GM19372 (cell line): ENCODE measurements at regions not wholly inside any gene's neighbourhood (a gene's known extent, or its start where the extent isn't known, plus 50 kb on each side); places are given as distances from the start of the nearest gene placed in this dataset.

ENCODE experiments used
- ATAC-seq: cut with Tn5 transposase; IDR thresholded peaks from one replicate; pipeline ENCODE4 v1.9.1; 2021; ENCODE audit warnings: mild to moderate bottlenecking, low read depth, moderate library complexity; ENCODE audit not compliant: unreplicated experiment

DNA sequence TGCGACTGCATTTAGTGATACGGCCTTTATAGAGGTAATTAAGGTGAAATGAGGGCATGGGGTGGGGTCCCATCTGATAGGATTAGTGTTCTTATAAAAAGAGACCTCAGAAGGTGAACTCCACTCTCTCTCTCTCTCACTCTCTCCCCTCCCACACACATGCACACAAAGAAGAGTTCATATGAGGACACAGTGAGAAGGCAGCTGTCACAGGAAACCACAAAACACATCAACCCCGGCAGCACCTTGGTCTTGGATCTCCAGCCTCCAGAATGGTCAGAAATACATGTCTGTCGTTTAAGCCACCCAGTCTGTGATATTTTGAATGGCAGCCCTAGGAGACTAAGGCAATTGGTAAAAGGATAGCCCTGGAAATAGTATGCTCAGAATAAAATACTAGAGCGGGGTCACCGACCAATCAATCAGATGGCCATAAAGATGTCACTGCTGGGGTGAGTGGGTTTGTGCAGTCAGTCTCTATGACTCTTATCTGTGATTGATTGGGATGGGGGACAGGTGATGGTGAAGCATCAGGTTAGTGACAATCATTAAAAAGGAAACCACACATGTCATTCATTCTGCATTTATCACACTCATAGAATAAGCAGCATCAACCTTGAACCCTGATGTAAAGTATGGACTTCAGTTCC is 118.9 kb upstream of the POU3F3 start:
- no peak for ATAC-seq

GRCh38 chr2:104736026-104736425 is 117.9 kb upstream of the POU3F3 start:
- ATAC-seq: no peak

DNA sequence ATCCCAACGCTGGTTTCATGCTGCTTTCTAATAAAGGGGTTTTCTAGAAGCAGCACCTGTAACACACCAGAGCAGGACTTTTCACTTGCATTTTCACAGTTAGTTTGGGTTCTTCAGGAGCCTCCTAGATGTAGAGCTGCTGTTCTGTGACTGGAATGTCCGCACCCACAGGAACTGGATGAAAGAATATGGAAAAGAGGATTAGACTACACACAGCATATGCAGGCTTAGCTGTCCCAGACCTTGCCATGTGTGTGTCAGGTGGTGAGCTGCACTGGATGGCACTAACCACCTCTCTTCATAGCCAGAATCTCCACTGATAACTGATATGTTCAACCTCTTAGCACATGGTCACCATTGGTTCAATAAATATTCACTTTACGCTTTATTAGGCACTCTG is 112.1 kb upstream of the POU3F3 start:
- ATAC-seq: no peak

- no peak for ATAC-seq
Measured at GRCh38 chr2:104744537-104744936, 109.4 kb upstream of the POU3F3 start.

DNA sequence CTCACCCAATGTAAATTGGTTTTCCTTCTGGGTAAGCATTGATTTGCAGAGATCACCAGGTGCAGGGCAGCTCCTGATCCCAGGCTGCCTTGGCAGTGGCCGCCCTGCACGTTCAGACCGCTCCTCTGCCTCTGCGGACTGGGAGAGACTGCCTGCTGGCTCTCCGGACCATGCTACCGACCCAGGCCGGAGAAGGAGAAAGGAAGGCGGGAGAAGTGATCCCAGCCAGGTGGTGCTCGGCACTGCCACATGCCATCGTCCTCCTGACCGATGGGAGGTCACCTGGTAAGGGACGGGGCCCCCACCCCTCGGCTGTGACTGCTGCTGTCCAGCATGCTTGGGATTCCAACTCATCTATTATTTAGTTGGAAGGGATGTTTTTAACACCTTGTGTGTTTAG is 108.1 kb upstream of the POU3F3 start:
- no peak for ATAC-seq

DNA sequence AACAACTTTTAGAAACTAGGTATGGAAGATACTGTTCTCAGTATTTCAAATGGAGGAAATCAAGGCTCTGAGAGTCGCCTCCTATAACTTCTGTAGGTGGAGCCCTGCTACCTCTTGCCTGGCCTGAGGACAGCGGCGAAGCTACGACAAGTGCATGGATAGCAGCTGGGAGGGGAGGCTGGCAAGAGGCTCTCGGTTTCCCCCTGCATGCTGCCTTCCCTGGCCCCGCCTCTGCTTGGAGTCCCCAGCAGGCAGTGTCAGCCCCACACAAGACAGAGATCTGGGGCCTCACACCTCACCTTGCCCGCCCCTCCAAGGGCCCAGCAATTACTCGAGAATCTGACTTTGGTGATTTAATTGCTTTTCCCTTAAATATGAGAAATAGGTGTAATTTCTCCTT is 107.6 kb upstream of the POU3F3 start:
- ATAC-seq: no peak

GRCh38 chr2:104746858-104747257 is 107.1 kb upstream of the POU3F3 start:
- no peak for ATAC-seq

- ATAC-seq: no peak
Measured at GRCh38 chr2:104749856-104750460, 104.0 kb upstream of the POU3F3 start.

DNA sequence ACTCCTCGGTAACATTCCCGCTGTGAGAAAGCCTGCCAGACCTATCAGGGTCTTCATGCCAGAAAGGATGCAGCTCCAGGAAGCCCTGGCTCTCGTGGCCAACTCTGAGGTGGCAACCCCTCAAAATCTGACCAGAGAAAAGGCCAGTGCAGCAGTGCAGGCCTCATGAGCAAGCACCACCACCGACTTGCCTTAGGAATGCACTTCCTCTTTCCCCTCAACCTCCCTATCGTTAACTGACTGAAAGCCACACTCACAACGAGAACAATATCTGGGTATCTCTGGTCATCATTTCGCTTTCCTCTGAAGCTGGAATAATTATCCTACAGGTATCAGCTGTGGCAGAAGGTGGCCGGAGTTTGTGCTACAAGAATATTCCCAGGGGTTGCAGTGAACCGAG is 101.4 kb upstream of the POU3F3 start:
- ATAC-seq: no peak

DNA sequence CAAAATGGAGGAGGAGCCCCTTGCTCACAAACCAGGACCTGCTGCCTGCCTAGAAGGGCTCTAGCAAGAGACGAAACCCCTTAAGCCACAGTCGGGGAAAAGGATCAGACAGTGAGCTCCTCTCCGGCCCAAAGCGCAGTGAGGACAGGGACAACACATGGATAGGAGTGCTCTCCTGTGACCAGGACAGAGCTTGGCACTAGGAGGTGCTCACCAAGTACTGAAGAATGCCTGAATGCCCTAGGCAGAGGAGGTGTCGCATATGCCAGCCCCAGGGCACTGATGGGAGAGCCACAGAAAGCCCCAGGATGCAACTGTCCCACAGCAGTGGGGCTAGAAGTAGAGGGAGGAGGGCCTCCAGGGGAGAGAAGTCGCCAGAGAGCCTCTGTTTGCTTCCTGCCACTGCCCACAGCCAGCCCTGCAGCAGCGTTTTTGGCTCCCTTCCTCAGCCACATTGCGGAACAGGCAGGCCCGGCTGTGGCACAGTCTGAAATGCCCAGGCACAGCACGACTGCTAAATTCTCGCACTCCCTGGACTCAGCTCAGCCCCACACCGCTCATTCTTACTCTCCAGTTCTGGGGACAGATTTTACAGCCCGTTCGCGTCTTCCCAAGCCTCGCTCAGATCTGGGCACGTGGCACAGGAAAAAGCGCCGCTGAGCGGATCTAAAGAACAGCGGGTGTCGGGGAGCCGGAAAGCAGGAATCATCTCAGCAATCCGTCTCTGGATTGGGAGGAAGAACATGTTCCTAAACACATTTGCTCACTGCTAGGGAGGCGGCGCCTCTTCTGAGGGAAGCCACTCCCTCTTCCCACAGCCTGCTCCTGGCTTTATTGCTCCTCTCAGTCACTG is 98.7 kb upstream of the POU3F3 start:
- no peak for ATAC-seq

DNA sequence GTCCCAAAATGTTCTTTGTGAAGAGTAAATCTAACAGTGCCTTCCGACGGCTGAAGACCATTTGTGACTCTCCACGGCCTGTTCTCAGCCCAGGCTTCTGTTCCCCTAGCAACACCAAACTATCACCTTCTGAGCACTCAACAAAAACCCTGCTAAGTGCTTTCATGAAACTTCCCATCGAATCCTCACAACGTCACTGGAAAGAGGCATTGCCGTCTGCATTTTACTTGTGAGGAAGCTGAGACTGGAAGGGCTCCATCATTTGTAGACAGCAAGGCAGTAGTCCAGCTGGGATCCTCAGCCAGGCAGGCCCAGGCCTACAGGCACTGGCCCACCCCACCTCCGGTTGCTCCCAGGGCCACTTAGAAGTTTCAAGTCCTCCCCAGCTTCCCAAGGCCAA is 97.8 kb upstream of the POU3F3 start:
- ATAC-seq: no peak

- ATAC-seq: no peak
Measured at GRCh38 chr2:104757056-104757455, 96.9 kb upstream of the POU3F3 start.

- ATAC-seq: no peak
Measured at GRCh38 chr2:104758199-104758620, 95.7 kb upstream of the POU3F3 start.

DNA sequence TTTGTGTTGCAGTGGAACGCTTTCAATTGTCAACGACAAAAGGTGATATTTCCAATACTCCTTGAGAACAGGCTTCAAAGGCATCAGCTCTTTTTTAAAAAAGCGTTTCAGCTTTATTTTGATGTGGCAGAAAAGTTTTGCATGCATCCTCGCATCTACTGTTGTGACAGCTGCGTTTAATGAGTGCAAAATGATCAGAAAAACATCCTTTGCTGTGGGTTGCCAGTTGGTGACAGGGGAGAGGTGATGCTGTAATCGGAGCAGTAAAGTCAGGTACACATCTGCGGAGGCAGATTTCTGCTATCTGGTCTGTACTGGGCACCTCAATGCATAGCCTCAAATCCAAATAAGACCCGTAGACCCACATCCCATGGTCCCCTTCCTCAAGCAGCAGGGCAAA is 91.9 kb upstream of the POU3F3 start:
- no peak for ATAC-seq

- ATAC-seq: no peak
Measured at GRCh38 chr2:104766683-104767082, 87.2 kb upstream of the POU3F3 start.

DNA sequence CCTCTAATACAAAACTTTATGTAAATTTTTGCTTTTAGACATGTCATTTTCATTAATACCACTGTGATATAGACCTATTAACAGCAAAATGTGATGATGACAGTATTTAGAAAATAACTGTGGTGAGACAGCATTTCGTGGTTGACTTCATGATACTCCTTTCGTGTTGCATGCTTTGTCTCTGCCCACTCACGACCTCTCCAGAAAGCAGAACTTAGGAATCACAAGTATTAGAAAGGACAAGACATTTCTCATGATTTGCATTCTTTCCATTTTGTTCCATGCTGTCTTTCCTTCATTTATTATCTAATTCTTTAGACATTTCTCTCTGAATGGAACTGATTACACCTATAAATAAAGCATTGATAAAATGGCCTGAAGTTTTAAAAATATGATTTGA is 85.2 kb upstream of the POU3F3 start:
- ATAC-seq: no peak

DNA sequence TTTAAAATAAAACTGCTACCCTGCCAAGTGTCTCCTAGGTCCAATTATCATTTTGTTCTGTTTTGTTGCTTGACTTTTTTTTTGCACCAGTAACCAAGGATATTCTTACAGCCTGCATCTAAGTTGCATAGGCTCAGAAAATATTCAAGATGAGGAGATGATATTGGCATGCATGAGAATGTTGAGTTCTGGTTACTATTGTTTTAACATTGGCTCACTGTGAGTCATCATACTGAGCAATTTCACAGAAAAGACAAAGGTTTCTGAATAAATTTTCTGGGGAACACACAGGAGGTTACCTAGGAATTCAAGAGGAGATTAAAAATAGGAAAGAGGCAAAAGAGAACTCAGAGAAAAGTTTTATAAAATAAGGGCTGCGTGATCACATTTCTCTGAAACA is 84.8 kb upstream of the POU3F3 start:
- ATAC-seq: no peak

- no peak for ATAC-seq
Measured at GRCh38 chr2:104772996-104773395, 80.9 kb upstream of the POU3F3 start.

GRCh38 chr2:104774631-104775030 is 79.3 kb upstream of the POU3F3 start:
- no peak for ATAC-seq

GRCh38 chr2:104777721-104778120 is 76.2 kb upstream of the POU3F3 start:
- ATAC-seq: no peak

- ATAC-seq: no peak
Measured at GRCh38 chr2:104781151-104781550, 72.8 kb upstream of the POU3F3 start.

- ATAC-seq: no peak
Measured at GRCh38 chr2:104784264-104784663, 69.7 kb upstream of the POU3F3 start.
